Fibroblast of lung (primary cell): ENCODE measurements at regions not wholly inside any gene's neighbourhood (a gene's known extent, or its start where the extent isn't known, plus 50 kb on each side); places are given as distances from the start of the nearest gene placed in this dataset.

Experiments
- DNase-seq, 2 donors: peaks; one replicate each; pipeline versions ENCODE4 v3.0.0 to v3.0.0-alpha.2; 2010; ENCODE audit warnings: low read depth in 2 of 2
- H2AFZ ChIP-seq: 2 replicates; pipeline ENCODE4 v1.5.1; 2012; ENCODE audit warnings: low read length, control low read depth, inconsistent platforms
- H3K27ac ChIP-seq: 2 replicates; pipeline ENCODE4 v1.5.1; 2011; ENCODE audit warnings: low read length, control low read depth; ENCODE audit not compliant: insufficient read depth
- H3K27me3 ChIP-seq: 2 replicates; pipeline ENCODE4 v1.5.1; 2011; ENCODE audit warnings: mild to moderate bottlenecking, low read length; ENCODE audit not compliant: control insufficient read depth, insufficient read depth
- H3K36me3 ChIP-seq: 2 replicates; pipeline ENCODE4 v1.5.1; 2011; ENCODE audit warnings: low read length; ENCODE audit not compliant: control insufficient read depth, insufficient read depth
- H3K4me1 ChIP-seq: 2 replicates; pipeline ENCODE4 v1.5.1; 2011; ENCODE audit warnings: low read length; ENCODE audit not compliant: control insufficient read depth, insufficient read depth; ENCODE audit errors: extremely low read depth
- H3K4me2 ChIP-seq: 2 replicates; pipeline ENCODE4 v1.5.1; 2011; ENCODE audit warnings: low read length, control low read depth; ENCODE audit not compliant: insufficient read depth; ENCODE audit errors: extremely low read depth
- H3K4me3 ChIP-seq, 4 experiments: fragments of 200-600 bp in 1 of 4; sonication (generic) in 1 of 4; replicated peaks in 1 of 4; 2 replicates each; pipeline ENCODE4 v1.5.1; 2011 to 2016; ENCODE audit warnings: low read length in 4 of 4, low read depth in 3 of 4, mild to moderate bottlenecking in 3 of 4, control low read depth in 2 of 4, inconsistent platforms in 1 of 4, mixed read lengths in 1 of 4; ENCODE audit not compliant: insufficient read depth in 1 of 4; ENCODE audit errors: control extremely low read depth in 1 of 4
- H3K79me2 ChIP-seq: 2 replicates; pipeline ENCODE4 v1.5.1; 2012; ENCODE audit warnings: mild to moderate bottlenecking, low read length, inconsistent platforms; ENCODE audit not compliant: control insufficient read depth, insufficient read depth
- H3K9ac ChIP-seq: 2 replicates; pipeline ENCODE4 v1.5.1; 2011; ENCODE audit warnings: mild to moderate bottlenecking, low read length, control low read depth; ENCODE audit not compliant: insufficient read depth
- H3K9me3 ChIP-seq: 2 replicates; pipeline ENCODE4 v1.5.1; 2012; ENCODE audit warnings: low read depth, low read length; ENCODE audit not compliant: control insufficient read depth, insufficient read depth
- H4K20me1 ChIP-seq: 2 replicates; pipeline ENCODE4 v1.5.1; 2011; ENCODE audit warnings: low read length; ENCODE audit not compliant: control insufficient read depth, insufficient read depth; ENCODE audit errors: extremely low read depth
- EZH2 ChIP-seq: IDR thresholded peaks from 2 replicates; pipeline ENCODE4 v1.5.1; 2012; ENCODE audit warnings: low read length, control low read depth, mild to moderate bottlenecking; ENCODE audit errors: missing control alignments
- TF ChIP-seq, protein P1 (sequence below), 2 donors: IDR thresholded peaks in 1 of 2; conservative IDR thresholded peaks in 1 of 2; 1 replicate in 1 of 2; 2 replicates in 1 of 2; pipeline ENCODE4 v1.5.1; 2011 to 2012; ENCODE audit warnings: low read length in 2 of 2, control low read depth in 1 of 2, inconsistent platforms in 1 of 2, low read depth in 1 of 2, mild to moderate bottlenecking in 1 of 2

DNA sequence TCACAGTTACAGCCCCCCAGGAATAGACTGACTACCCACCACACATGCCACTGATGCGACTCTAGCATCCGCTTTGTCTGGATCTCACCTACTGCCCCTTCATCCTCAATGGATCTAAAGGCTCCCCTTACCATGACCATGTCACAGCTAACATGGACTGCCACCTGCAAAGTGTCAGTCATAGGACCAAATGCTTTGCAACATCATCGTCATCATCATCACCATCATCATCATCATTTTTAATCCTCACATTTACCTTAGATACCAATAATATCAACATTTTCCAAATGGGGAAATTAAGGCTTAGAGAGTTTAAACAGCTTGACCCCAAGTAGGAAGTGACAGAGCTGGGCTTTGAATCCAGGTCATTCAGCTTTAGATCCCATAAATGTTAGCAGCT lies 60.1 kb upstream of the NEDD4L start:
- H4K20me1 ChIP-seq, result no peaks in the 10 kb centered on the region
- no peaks in the 10 kb centered on the region for H3K9me3 ChIP-seq
- no peak overlapping the region for H2AFZ ChIP-seq
- no peak overlapping the region for H3K4me3 ChIP-seq
- H3K27me3 ChIP-seq, result peaks cover 3% of the 10 kb centered on the region
- no peaks in the 10 kb centered on the region for H3K79me2 ChIP-seq
- no peaks in the 10 kb centered on the region for H3K36me3 ChIP-seq
- no peak for DNase-seq
- no peak for TF ChIP-seq EZH2
- TF ChIP-seq, protein P1, sequence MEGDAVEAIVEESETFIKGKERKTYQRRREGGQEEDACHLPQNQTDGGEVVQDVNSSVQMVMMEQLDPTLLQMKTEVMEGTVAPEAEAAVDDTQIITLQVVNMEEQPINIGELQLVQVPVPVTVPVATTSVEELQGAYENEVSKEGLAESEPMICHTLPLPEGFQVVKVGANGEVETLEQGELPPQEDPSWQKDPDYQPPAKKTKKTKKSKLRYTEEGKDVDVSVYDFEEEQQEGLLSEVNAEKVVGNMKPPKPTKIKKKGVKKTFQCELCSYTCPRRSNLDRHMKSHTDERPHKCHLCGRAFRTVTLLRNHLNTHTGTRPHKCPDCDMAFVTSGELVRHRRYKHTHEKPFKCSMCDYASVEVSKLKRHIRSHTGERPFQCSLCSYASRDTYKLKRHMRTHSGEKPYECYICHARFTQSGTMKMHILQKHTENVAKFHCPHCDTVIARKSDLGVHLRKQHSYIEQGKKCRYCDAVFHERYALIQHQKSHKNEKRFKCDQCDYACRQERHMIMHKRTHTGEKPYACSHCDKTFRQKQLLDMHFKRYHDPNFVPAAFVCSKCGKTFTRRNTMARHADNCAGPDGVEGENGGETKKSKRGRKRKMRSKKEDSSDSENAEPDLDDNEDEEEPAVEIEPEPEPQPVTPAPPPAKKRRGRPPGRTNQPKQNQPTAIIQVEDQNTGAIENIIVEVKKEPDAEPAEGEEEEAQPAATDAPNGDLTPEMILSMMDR (conservative IDR thresholded peaks at IDR 0.05 in 1 of 2, IDR thresholded peaks at IDR 0.05 in 1 of 2; ENCODE audit: low read depth in 1 of 2, low read length in 2 of 2), result no peak
- no peak overlapping the region for H3K9ac ChIP-seq
- no peaks in the 10 kb centered on the region for H3K4me1 ChIP-seq
- H3K27ac ChIP-seq, result no peak overlapping the region
- H3K4me2 ChIP-seq, result no peak overlapping the region

DNA sequence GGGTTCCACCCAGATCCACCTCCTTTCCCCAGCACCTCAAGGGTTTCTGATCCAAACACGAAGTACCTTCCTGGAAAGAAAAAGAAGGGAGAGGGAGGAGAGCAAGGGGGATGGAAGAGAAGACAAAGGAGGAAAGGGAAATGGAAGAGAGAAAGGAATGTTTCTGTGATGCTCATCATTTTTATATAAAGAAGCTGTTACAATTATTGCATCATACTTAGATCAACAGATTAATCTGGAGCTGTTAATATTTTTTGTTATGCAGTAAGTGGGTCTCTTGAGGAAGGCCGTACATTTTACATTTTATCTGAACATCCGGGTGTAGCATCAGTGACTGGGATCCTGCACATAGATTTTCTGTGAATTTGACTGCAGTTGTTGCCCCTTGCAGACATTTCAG lies 60.6 kb upstream of the NEDD4L start:
- no peak for DNase-seq

DNA sequence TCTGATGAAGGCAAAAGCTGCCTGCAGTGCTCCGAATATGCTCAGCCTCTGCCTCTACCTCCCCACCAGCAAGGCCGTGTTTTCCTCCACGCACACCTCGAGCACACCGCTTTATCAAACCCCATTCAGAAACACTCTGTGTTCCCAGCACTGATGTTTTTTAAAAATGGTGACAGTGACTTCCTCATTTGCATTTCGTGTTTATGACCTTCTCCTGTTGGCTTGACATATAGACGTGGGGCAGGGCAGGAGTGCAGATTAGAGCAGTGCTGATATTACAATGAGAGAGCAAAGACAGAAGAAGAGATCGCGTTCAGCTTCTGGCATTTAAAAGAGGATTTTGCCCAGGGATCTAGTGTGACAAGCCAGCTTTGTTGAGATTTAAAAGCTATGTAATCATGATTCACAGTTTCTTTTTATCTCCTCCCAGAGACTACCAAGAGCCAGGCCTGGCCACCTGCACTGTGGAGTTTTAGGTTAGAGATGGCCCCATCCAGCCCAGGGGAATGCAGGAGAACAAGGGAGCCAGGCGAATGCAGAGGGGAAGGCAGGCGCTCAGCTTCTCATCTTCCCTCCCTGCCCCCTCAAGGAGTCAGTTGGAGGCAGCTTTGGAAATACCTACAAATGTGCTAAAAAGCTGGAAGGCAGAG lies 61.5 kb upstream of the NEDD4L start:
- H2AFZ ChIP-seq, result no peak overlapping the region
- no peaks in the 10 kb centered on the region for H3K79me2 ChIP-seq
- TF ChIP-seq, protein P1 (conservative IDR thresholded peaks at IDR 0.05 in 1 of 2, IDR thresholded peaks at IDR 0.05 in 1 of 2; ENCODE audit: low read depth in 1 of 2, low read length in 2 of 2), result no peak
- no peak for TF ChIP-seq EZH2
- DNase-seq, result no peak
- H3K4me1 ChIP-seq, result no peaks in the 10 kb centered on the region
- H3K9ac ChIP-seq, result no peak overlapping the region
- H3K27me3 ChIP-seq, result peaks cover 3% of the 10 kb centered on the region
- no peak overlapping the region for H3K4me3 ChIP-seq
- H3K9me3 ChIP-seq, result no peaks in the 10 kb centered on the region
- H4K20me1 ChIP-seq, result no peaks in the 10 kb centered on the region
- H3K27ac ChIP-seq, result no peak overlapping the region
- H3K36me3 ChIP-seq, result no peaks in the 10 kb centered on the region
- no peak overlapping the region for H3K4me2 ChIP-seq

More for the DNA sequence above, 60.6 kb upstream of the NEDD4L start:
- Histone ChIP-seq H3K9ac (no peak overlapping the region), H3K27me3 (peaks cover 3% of the 10 kb centered on the region), H2AFZ (no peak overlapping the region), H3K27ac (no peak overlapping the region), H3K4me1 (no peaks in the 10 kb centered on the region), H3K9me3 (no peaks in the 10 kb centered on the region), H3K36me3 (no peaks in the 10 kb centered on the region), H3K4me2 (no peak overlapping the region), H4K20me1 (no peaks in the 10 kb centered on the region), H3K79me2 (no peaks in the 10 kb centered on the region), H3K4me3 (no peak overlapping the region)
- TF ChIP-seq, protein P1 (conservative IDR thresholded peaks at IDR 0.05 in 1 of 2, IDR thresholded peaks at IDR 0.05 in 1 of 2; ENCODE audit: low read depth in 1 of 2, low read length in 2 of 2), result no peak
- no peak for TF ChIP-seq EZH2
